Prostate gland (tissue), 2 donors: ENCODE measurements at regions not wholly inside any gene's neighbourhood (a gene's known extent, or its start where the extent isn't known, plus 50 kb on each side); places are given as distances from the start of the nearest gene placed in this dataset.

Source experiments
- DNase-seq: peaks from one replicate; pipeline ENCODE4 v3.0.0-alpha.2; 2019; ENCODE audit warnings: low spot score
- H3K27ac ChIP-seq, 2 donors: fragments of 200-600 bp; sonication (generic); 2 replicates each; pipeline ENCODE4 v1.5.1; 2017 to 2019
- H3K27me3 ChIP-seq: fragments of 200-600 bp; sonication (generic); replicated peaks from 2 replicates; pipeline ENCODE4 v1.5.1; 2019; ENCODE audit not compliant: insufficient read depth
- H3K36me3 ChIP-seq, 2 donors: fragments of 200-600 bp; sonication (generic); 1 replicate in 1 of 2; 2 replicates in 1 of 2; pipeline versions ENCODE4 v1.5.1 to v1.8.1; 2017 to 2019
- H3K4me1 ChIP-seq: fragments of 200-600 bp; sonication (generic); replicated peaks from 2 replicates; pipeline ENCODE4 v1.5.1; 2019
- H3K4me3 ChIP-seq, 2 donors: fragments of 200-600 bp; sonication (generic); 2 replicates each; pipeline ENCODE4 v1.5.1; 2017 to 2019
- H3K9me3 ChIP-seq: fragments of 200-600 bp; sonication (generic); 2 replicates; pipeline ENCODE4 v1.5.1; 2017
- CTCF ChIP-seq, 4 experiments: fragments of 200-600 bp in 2 of 4; fragments of 450-650 bp in 2 of 4; sonication (generic) in 2 of 4; IDR thresholded peaks; 1 replicate in 3 of 4; 2 replicates in 1 of 4; pipeline ENCODE4 v1.5.1; 2016 to 2019; ENCODE audit warnings: antibody characterized with exemption in 4 of 4, mild to moderate bottlenecking in 2 of 4, moderate library complexity in 2 of 4
- POLR2A ChIP-seq: fragments of 450-650 bp; IDR thresholded peaks from one replicate; pipeline ENCODE4 v1.6.1; 2016; ENCODE audit warnings: antibody characterized with exemption, mild to moderate bottlenecking
- POLR2AphosphoS5 ChIP-seq: sonication (generic); formaldehyde crosslinking; IDR thresholded peaks from one replicate; pipeline ENCODE4 v1.6.1; 2017; ENCODE audit warnings: antibody characterized with exemption
- WGBS: methylation state at CpG from one replicate; pipeline ENCODE4 v1.1.5; 2018; 5-methylcytosine and 5-hydroxymethylcytosine counted together
- intact Hi-C: fragments of 100-400 bp; cut with DNase I; formaldehyde crosslinking; loops from one replicate; pipeline ENCODE4 v1.14.2; 2022

- Histone ChIP-seq H3K4me3 (no peak overlapping the region), H3K4me1 (no peaks in the 10 kb centered on the region), H3K36me3 (no peaks in the 10 kb centered on the region), H3K27ac (no peak overlapping the region), H3K27me3 (no peaks in the 10 kb centered on the region), H3K9me3 (no peaks in the 10 kb centered on the region)
- 94% methylated on average over 6 of the region's 6 CpGs for WGBS
- TF ChIP-seq POLR2AphosphoS5: no peak
- no peak for TF ChIP-seq POLR2A
- no peak for TF ChIP-seq CTCF (IDR thresholded peaks at IDR 0.05)
- intact Hi-C loops: no loop called here
- no peak for DNase-seq
Measured at GRCh38 chr1:94726981-94727685, 93.0 kb upstream of the SLC44A3 start.

DNA sequence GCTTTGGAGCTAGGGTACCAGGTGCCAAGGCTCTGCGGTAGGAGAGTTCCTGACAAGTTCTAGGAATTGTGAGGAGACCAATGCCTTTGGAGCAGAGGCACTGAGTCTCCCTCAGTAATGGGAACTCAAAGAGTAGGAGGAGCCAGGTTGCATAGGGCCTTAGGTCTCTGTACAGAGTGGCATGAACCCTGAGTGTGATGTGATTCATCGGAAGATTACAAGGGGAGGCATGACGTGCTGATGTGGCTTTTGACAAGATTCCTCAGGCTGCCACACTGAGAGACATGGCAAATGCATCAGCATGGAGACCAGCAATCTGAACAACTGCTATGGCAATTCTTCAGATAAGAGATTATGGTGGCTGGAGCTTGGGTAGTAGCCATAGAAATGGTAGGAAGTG is 94.6 kb upstream of the SLC44A3 start:
- TF ChIP-seq POLR2AphosphoS5: no peak
- no peak for TF ChIP-seq POLR2A
- TF ChIP-seq CTCF (IDR thresholded peaks at IDR 0.05): no peak
- Histone ChIP-seq H3K4me1 (no peaks in the 10 kb centered on the region), H3K36me3 (no peaks in the 10 kb centered on the region), H3K27ac (no peak overlapping the region), H3K27me3 (no peaks in the 10 kb centered on the region), H3K9me3 (no peaks in the 10 kb centered on the region), H3K4me3 (no peak overlapping the region)
- intact Hi-C loops: no loop called here
- 94% methylated on average over 3 of the region's 3 CpGs for WGBS
- no peak for DNase-seq

- Histone ChIP-seq H3K27me3 (no peaks in the 10 kb centered on the region), H3K9me3 (no peaks in the 10 kb centered on the region), H3K36me3 (no peaks in the 10 kb centered on the region), H3K4me1 (no peaks in the 10 kb centered on the region), H3K4me3 (no peak overlapping the region), H3K27ac (no peak overlapping the region)
- no peak for DNase-seq
- TF ChIP-seq CTCF (IDR thresholded peaks at IDR 0.05) (no peak), POLR2A (no peak), POLR2AphosphoS5 (no peak)
- intact Hi-C loops: no loop called here
- 89% methylated on average over 6 of the region's 6 CpGs for WGBS
Measured at GRCh38 chr1:94723894-94724293, 96.3 kb upstream of the SLC44A3 start.

DNA sequence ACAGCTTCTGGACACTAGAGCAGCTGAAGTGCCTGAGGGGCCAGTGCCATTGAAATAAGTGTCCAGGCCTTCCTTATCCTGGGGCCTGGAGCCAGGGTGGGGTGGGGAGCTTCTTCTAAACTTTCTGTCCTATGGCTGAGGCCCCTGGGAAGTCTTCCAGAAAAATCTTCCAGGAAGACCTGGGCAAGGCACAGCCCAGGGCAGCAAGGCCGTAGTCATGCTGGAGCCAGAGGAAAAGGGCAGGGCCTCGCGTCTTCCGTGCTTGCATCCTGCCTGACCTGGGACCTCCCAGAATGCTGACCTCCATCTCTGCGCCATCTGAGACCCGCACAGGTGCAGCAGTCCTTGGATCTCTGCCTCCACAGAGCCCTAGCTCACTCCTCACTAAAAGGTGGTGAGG is 96.7 kb upstream of the SLC44A3 start:
- intact Hi-C loops: no loop called here
- DNase-seq: no peak
- H3K4me1 ChIP-seq: no peaks in the 10 kb centered on the region
- H3K27me3 ChIP-seq: no peaks in the 10 kb centered on the region
- no peaks in the 10 kb centered on the region for H3K9me3 ChIP-seq
- TF ChIP-seq CTCF (IDR thresholded peaks at IDR 0.05) (no peak), POLR2AphosphoS5 (no peak), POLR2A (no peak)
- WGBS: 80% methylated on average over 6 of the region's 6 CpGs
- H3K36me3 ChIP-seq: no peaks in the 10 kb centered on the region
- no peak overlapping the region for H3K27ac ChIP-seq
- no peak overlapping the region for H3K4me3 ChIP-seq

DNA sequence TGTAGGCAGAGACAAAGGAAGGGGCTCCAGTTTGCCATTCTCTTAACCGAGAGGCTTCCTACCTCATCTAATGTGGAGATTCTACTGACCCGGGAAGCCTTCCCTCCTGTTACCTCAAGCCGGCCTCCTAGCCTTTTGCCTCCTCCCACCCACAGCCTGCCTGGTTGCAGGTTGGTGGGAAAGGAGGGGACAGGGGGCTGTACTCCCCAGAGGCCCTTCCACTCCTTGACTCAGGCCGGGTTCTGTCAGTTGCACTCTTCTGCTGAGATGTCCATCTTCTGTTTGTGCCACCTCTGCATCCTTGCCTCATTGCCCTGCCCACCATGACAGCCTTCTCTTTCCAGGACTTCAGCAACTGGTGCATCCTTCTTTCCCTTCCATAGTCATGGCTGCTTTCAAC is 98.0 kb upstream of the SLC44A3 start:
- intact Hi-C loops: no loop called here
- no peaks in the 10 kb centered on the region for H3K36me3 ChIP-seq
- no peak overlapping the region for H3K27ac ChIP-seq
- H3K9me3 ChIP-seq: no peaks in the 10 kb centered on the region
- no peak overlapping the region for H3K4me3 ChIP-seq
- no peaks in the 10 kb centered on the region for H3K4me1 ChIP-seq
- 91% methylated on average over 4 of the region's 4 CpGs for WGBS
- no peak for DNase-seq
- no peak for TF ChIP-seq POLR2A
- TF ChIP-seq CTCF (IDR thresholded peaks at IDR 0.05): no peak
- TF ChIP-seq POLR2AphosphoS5: no peak
- no peaks in the 10 kb centered on the region for H3K27me3 ChIP-seq
